Astrocyte (in vitro differentiated cells and primary cell): ENCODE measurements at regions not wholly inside any gene's neighbourhood (a gene's known extent, or its start where the extent isn't known, plus 50 kb on each side); places are given as distances from the start of the nearest gene placed in this dataset.
"Not testable (repeated sequence)": the region's sequence is repeated elsewhere in the genome, so short reads cannot be mapped to it uniquely, and the experiment has no call there.

Experiments used
- DNase-seq: peaks from one replicate; pipeline ENCODE4 v3.0.0-alpha.2; 2010; ENCODE audit warnings: low read depth
- FAIRE-seq: peaks from 2 replicates; lab custom pipeline; 2011; peaks lifted over from hg19 to GRCh38; lab: Jason Lieb, UNC
- H2AFZ ChIP-seq: 2 replicates; pipeline ENCODE4 v1.6.0; 2012; ENCODE audit warnings: low read depth, low read length, inconsistent platforms
- H3K27ac ChIP-seq: 2 replicates; pipeline ENCODE4 v1.5.1; 2011; ENCODE audit warnings: low read depth, low read length, inconsistent platforms
- H3K27me3 ChIP-seq: 2 replicates; pipeline ENCODE4 v1.6.0; 2011; ENCODE audit warnings: low read length, inconsistent platforms; ENCODE audit not compliant: insufficient read depth
- H3K36me3 ChIP-seq: 2 replicates; pipeline ENCODE4 v1.5.1; 2011; ENCODE audit warnings: low read length, inconsistent platforms; ENCODE audit not compliant: insufficient read depth
- H3K4me1 ChIP-seq: 2 replicates; pipeline ENCODE4 v1.5.1; 2011; ENCODE audit warnings: low read length, inconsistent platforms; ENCODE audit not compliant: insufficient read depth
- H3K4me2 ChIP-seq: 2 replicates; pipeline ENCODE4 v1.6.0; 2012; ENCODE audit warnings: low read length, inconsistent platforms
- H3K4me3 ChIP-seq: 2 replicates; pipeline ENCODE4 v1.5.1; 2011; ENCODE audit warnings: low read depth, mild to moderate bottlenecking, low read length, inconsistent platforms; ENCODE audit not compliant: insufficient read depth
- H3K79me2 ChIP-seq: 2 replicates; pipeline ENCODE4 v1.6.0; 2012; ENCODE audit warnings: mild to moderate bottlenecking, low read length, inconsistent platforms; ENCODE audit not compliant: insufficient read depth
- H3K9ac ChIP-seq: 2 replicates; pipeline ENCODE4 v1.6.0; 2012; ENCODE audit warnings: mild to moderate bottlenecking, low read length, inconsistent platforms
- H3K9me3 ChIP-seq: 2 replicates; pipeline ENCODE4 v1.5.1; 2012; ENCODE audit warnings: low read depth, mild to moderate bottlenecking, low read length, inconsistent platforms; ENCODE audit not compliant: insufficient read depth
- H4K20me1 ChIP-seq: 2 replicates; pipeline ENCODE4 v1.6.0; 2012; ENCODE audit warnings: low read length, inconsistent platforms; ENCODE audit not compliant: insufficient read depth
- H3K27ac Mint-ChIP-seq: one replicate; pipeline ENCODE4 v1.8.0; 2021; ENCODE audit warnings: mild to moderate bottlenecking, mixed read lengths; ENCODE audit not compliant: unreplicated experiment
- H3K27me3 Mint-ChIP-seq: one replicate; pipeline ENCODE4 v1.8.0; 2021; ENCODE audit warnings: low read depth, mixed read lengths; ENCODE audit not compliant: unreplicated experiment
- H3K36me3 Mint-ChIP-seq: one replicate; pipeline ENCODE4 v1.8.0; 2021; ENCODE audit warnings: low read depth, mixed read lengths; ENCODE audit not compliant: unreplicated experiment
- H3K4me1 Mint-ChIP-seq: one replicate; pipeline ENCODE4 v1.8.0; 2021; ENCODE audit warnings: low read depth, mixed read lengths; ENCODE audit not compliant: unreplicated experiment
- H3K4me3 Mint-ChIP-seq: one replicate; pipeline ENCODE4 v1.8.0; 2021; ENCODE audit warnings: mild to moderate bottlenecking, moderate library complexity, mixed read lengths; ENCODE audit not compliant: unreplicated experiment
- H3K9me3 Mint-ChIP-seq: one replicate; pipeline ENCODE4 v1.8.0; 2021; ENCODE audit warnings: mild to moderate bottlenecking, mixed read lengths; ENCODE audit not compliant: unreplicated experiment
- EZH2 ChIP-seq: IDR thresholded peaks from 2 replicates; pipeline ENCODE4 v1.6.1; 2012; ENCODE audit warnings: mild to moderate bottlenecking, low read length, inconsistent platforms; ENCODE audit not compliant: insufficient read depth
- TF ChIP-seq, protein P1 (sequence below): IDR thresholded peaks from 2 replicates; pipeline ENCODE4 v1.5.1; 2011; ENCODE audit warnings: low read depth, mild to moderate bottlenecking, inconsistent platforms, low read length, moderate library complexity; ENCODE audit not compliant: insufficient read depth

GRCh38 chr18:34400834-34401233 is 176.1 kb upstream of the NOL4 start:
- Histone ChIP-seq H3K9me3 (no peaks in the 10 kb centered on the region), H3K9ac (no peak overlapping the region), H3K4me2 (no peak overlapping the region), H3K79me2 (no peaks in the 10 kb centered on the region), H4K20me1 (no peaks in the 10 kb centered on the region), H3K4me1 (no peaks in the 10 kb centered on the region), H2AFZ (no peak overlapping the region), H3K27ac (no peak overlapping the region), H3K4me3 (no peak overlapping the region), H3K36me3 (no peaks in the 10 kb centered on the region), H3K27me3 (no peaks in the 10 kb centered on the region)
- no peaks in the 10 kb centered on the region for H3K36me3 Mint-ChIP-seq
- H3K4me1 Mint-ChIP-seq = no peaks in the 10 kb centered on the region
- TF ChIP-seq, protein P1, sequence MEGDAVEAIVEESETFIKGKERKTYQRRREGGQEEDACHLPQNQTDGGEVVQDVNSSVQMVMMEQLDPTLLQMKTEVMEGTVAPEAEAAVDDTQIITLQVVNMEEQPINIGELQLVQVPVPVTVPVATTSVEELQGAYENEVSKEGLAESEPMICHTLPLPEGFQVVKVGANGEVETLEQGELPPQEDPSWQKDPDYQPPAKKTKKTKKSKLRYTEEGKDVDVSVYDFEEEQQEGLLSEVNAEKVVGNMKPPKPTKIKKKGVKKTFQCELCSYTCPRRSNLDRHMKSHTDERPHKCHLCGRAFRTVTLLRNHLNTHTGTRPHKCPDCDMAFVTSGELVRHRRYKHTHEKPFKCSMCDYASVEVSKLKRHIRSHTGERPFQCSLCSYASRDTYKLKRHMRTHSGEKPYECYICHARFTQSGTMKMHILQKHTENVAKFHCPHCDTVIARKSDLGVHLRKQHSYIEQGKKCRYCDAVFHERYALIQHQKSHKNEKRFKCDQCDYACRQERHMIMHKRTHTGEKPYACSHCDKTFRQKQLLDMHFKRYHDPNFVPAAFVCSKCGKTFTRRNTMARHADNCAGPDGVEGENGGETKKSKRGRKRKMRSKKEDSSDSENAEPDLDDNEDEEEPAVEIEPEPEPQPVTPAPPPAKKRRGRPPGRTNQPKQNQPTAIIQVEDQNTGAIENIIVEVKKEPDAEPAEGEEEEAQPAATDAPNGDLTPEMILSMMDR = no peak
- TF ChIP-seq EZH2 = no peak
- H3K27me3 Mint-ChIP-seq = no peaks in the 10 kb centered on the region
- no peak overlapping the region for H3K4me3 Mint-ChIP-seq
- H3K27ac Mint-ChIP-seq = no peak overlapping the region
- H3K9me3 Mint-ChIP-seq = no peaks in the 10 kb centered on the region
- no peak for DNase-seq
- FAIRE-seq = no peak

- no peak overlapping the region for H3K4me3 ChIP-seq
- DNase-seq (no peak), FAIRE-seq (no peak)
- H3K27ac ChIP-seq = no peak overlapping the region
- no peaks in the 10 kb centered on the region for H4K20me1 ChIP-seq
- H3K27me3 ChIP-seq = no peaks in the 10 kb centered on the region
- no peaks in the 10 kb centered on the region for H3K36me3 ChIP-seq
- H3K4me2 ChIP-seq = no peak overlapping the region
- H3K79me2 ChIP-seq = no peaks in the 10 kb centered on the region
- H3K4me3 Mint-ChIP-seq = no peak overlapping the region
- H3K4me1 ChIP-seq = no peaks in the 10 kb centered on the region
- no peaks in the 10 kb centered on the region for H3K27me3 Mint-ChIP-seq
- TF ChIP-seq EZH2 = no peak
- TF ChIP-seq, protein P1 = no peak
- no peak overlapping the region for H3K27ac Mint-ChIP-seq
- no peaks in the 10 kb centered on the region for H3K9me3 Mint-ChIP-seq
- H3K4me1 Mint-ChIP-seq = no peaks in the 10 kb centered on the region
- no peaks in the 10 kb centered on the region for H3K36me3 Mint-ChIP-seq
- H3K9ac ChIP-seq = no peak overlapping the region
- no peaks in the 10 kb centered on the region for H3K9me3 ChIP-seq
- no peak overlapping the region for H2AFZ ChIP-seq
Measured at GRCh38 chr18:34401775-34402174, 177.1 kb upstream of the NOL4 start.

- not testable (repeated sequence) for H3K9me3 Mint-ChIP-seq, H3K36me3 Mint-ChIP-seq, H3K4me1 Mint-ChIP-seq, FAIRE-seq, H3K9me3 ChIP-seq, H3K79me2 ChIP-seq, H3K9ac ChIP-seq, H3K27ac Mint-ChIP-seq, H3K27ac ChIP-seq, H2AFZ ChIP-seq, H3K4me2 ChIP-seq, H3K4me1 ChIP-seq, H3K27me3 Mint-ChIP-seq, H3K4me3 Mint-ChIP-seq, H4K20me1 ChIP-seq, H3K36me3 ChIP-seq, DNase-seq, H3K27me3 ChIP-seq, H3K4me3 ChIP-seq
Measured at GRCh38 chr18:34407471-34407870, 182.8 kb upstream of the NOL4 start.
